Islet of Langerhans (tissue), 1 donor: ENCODE measurements at regions not wholly inside any gene's neighbourhood (a gene's known extent, or its start where the extent isn't known, plus 50 kb on each side); places are given as distances from the start of the nearest gene placed in this dataset.
"Not testable (repeated sequence)": the region's sequence is repeated elsewhere in the genome, so short reads cannot be mapped to it uniquely, and the experiment has no call there.

ENCODE experiments used
- FAIRE-seq: peaks from one replicate; lab custom pipeline; 2011; peaks lifted over from hg19 to GRCh38; lab: Jason Lieb, UNC

- no peak for FAIRE-seq
Observed at GRCh38 chr20:1810926-1811620, 84.1 kb upstream of the SIRPA start.

- no peak for FAIRE-seq
Observed at GRCh38 chr20:1810572-1810925, 84.7 kb upstream of the SIRPA start.

GRCh38 chr20:1809611-1810510, 85.3 kb upstream of the SIRPA start:
- no peak for FAIRE-seq

GRCh38 chr20:1809131-1809572, 86.1 kb upstream of the SIRPA start:
- FAIRE-seq, result no peak

- FAIRE-seq, result no peak
Observed at GRCh38 chr20:1808101-1808500, 87.1 kb upstream of the SIRPA start.

- FAIRE-seq, result no peak
Observed at GRCh38 chr20:1807394-1807793, 87.8 kb upstream of the SIRPA start.

GRCh38 chr20:1806456-1806855, 88.8 kb upstream of the SIRPA start:
- no peak for FAIRE-seq

- no peak for FAIRE-seq
Observed at GRCh38 chr20:1805816-1806215, 89.4 kb upstream of the SIRPA start.

GRCh38 chr20:1805161-1805581, 90.0 kb upstream of the SIRPA start:
- FAIRE-seq, result no peak

- FAIRE-seq, result no peak
Observed at GRCh38 chr20:1804554-1804956, 90.7 kb upstream of the SIRPA start.

- no peak for FAIRE-seq
Observed at GRCh38 chr20:1803932-1804501, 91.2 kb upstream of the SIRPA start.

- no peak for FAIRE-seq
Observed at GRCh38 chr20:1803061-1803931, 91.9 kb upstream of the SIRPA start.

- no peak for FAIRE-seq
Observed at GRCh38 chr20:1802385-1803060, 92.7 kb upstream of the SIRPA start.

GRCh38 chr20:1801929-1802306, 93.3 kb upstream of the SIRPA start:
- no peak for FAIRE-seq

GRCh38 chr20:1801225-1801928, 93.8 kb upstream of the SIRPA start:
- FAIRE-seq, result no peak

- no peak for FAIRE-seq
Observed at GRCh38 chr20:1800777-1801176, 94.4 kb upstream of the SIRPA start.

GRCh38 chr20:1800180-1800579, 95.0 kb upstream of the SIRPA start:
- no peak for FAIRE-seq

GRCh38 chr20:1799746-1800145, 95.5 kb upstream of the SIRPA start:
- FAIRE-seq, result not testable (repeated sequence)

GRCh38 chr20:1798982-1799381, 96.2 kb upstream of the SIRPA start:
- no peak for FAIRE-seq

- no peak for FAIRE-seq
Observed at GRCh38 chr20:1793821-1794220, 101.4 kb upstream of the SIRPA start.

- no peak for FAIRE-seq
Observed at GRCh38 chr20:1792274-1792673, 102.9 kb upstream of the SIRPA start.
